Adrenal gland (tissue), 5 donors: ENCODE measurements at regions not wholly inside any gene's neighbourhood (a gene's known extent, or its start where the extent isn't known, plus 50 kb on each side); places are given as distances from the start of the nearest gene placed in this dataset.

ENCODE experiments used
- POLR2A ChIP-seq, 2 donors: fragments of 450-650 bp; IDR thresholded peaks; one replicate each; pipeline ENCODE4 v1.6.1; 2017; ENCODE audit warnings: antibody characterized with exemption in 2 of 2, mild to moderate bottlenecking in 2 of 2, moderate library complexity in 1 of 2
- TF ChIP-seq, protein P1 (sequence below), 6 experiments: fragments of 450-650 bp in 4 of 6; fragments of 200-600 bp in 2 of 6; sonication (generic) in 1 of 6; IDR thresholded peaks; 1 replicate in 5 of 6; 2 replicates in 1 of 6; pipeline versions ENCODE4 v1.5.1 to v1.8.0; 2016 to 2021; ENCODE audit warnings: antibody characterized with exemption in 6 of 6, mild to moderate bottlenecking in 2 of 6, moderate library complexity in 1 of 6
- donor health status: DM: no; HTN: no; CAD: no.

DNA sequence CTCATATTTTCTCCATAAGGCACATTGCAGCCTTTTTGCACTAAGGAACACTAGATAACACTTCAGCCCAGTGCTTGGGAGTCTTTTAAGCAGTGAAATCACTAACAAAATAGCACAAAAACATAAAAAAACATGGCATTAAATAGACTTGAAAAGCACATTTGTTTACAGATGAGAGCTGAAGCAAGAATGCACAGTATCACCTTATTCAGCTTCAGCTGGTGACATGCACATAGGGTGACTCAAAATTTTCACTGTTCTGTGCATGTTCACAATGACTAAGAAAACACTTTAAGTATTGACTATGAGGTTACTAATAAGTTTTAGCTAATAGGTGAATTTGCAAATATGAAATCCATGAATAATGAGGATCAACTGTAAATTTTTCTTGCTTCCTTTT, 293.9 kb upstream of the TARS1 start:
- TF ChIP-seq, protein P1, sequence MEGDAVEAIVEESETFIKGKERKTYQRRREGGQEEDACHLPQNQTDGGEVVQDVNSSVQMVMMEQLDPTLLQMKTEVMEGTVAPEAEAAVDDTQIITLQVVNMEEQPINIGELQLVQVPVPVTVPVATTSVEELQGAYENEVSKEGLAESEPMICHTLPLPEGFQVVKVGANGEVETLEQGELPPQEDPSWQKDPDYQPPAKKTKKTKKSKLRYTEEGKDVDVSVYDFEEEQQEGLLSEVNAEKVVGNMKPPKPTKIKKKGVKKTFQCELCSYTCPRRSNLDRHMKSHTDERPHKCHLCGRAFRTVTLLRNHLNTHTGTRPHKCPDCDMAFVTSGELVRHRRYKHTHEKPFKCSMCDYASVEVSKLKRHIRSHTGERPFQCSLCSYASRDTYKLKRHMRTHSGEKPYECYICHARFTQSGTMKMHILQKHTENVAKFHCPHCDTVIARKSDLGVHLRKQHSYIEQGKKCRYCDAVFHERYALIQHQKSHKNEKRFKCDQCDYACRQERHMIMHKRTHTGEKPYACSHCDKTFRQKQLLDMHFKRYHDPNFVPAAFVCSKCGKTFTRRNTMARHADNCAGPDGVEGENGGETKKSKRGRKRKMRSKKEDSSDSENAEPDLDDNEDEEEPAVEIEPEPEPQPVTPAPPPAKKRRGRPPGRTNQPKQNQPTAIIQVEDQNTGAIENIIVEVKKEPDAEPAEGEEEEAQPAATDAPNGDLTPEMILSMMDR (IDR thresholded peaks at IDR 0.05): no peak
- TF ChIP-seq POLR2A (IDR thresholded peaks at IDR 0.05): no peak
